ENCODE measurements at regions not wholly inside any gene's neighbourhood (a gene's known extent, or its start where the extent isn't known, plus 50 kb on each side); places are given as distances from the start of the nearest gene placed in this dataset.
"Not testable (repeated sequence)": the region's sequence is repeated elsewhere in the genome, so short reads cannot be mapped to it uniquely, and the experiment has no call there.

- Histone ChIP-seq H3K27me3 (no peaks in the 10 kb centered on the region), H3K36me3 (no peaks in the 10 kb centered on the region), H3K27ac (no peak overlapping the region), H3K9me3 (no peaks in the 10 kb centered on the region), H3K4me3 (no peak overlapping the region), H3K4me1 (no peaks in the 10 kb centered on the region)
- WGBS, 2 donors (ENCODE audit: low coverage in 1 of 2): 80 to 83% methylated on average over 1 to 2 of the region's 2 CpGs
- TF ChIP-seq POLR2AphosphoS5 (IDR thresholded peaks at IDR 0.05) (no peak), EP300 (IDR thresholded peaks at IDR 0.05) (no peak), CTCF (IDR thresholded peaks at IDR 0.05) (no peak), POLR2A (IDR thresholded peaks at IDR 0.05) (no peak)
- ATAC-seq: no peak
These were observed 214.8 kb upstream of the BTBD3 start for GRCh38 chr20:11702721-11703518.

- no peak for TF ChIP-seq EP300 (IDR thresholded peaks at IDR 0.05)
- no peak for TF ChIP-seq POLR2A (IDR thresholded peaks at IDR 0.05)
- TF ChIP-seq CTCF (IDR thresholded peaks at IDR 0.05): no peak
- TF ChIP-seq POLR2AphosphoS5 (IDR thresholded peaks at IDR 0.05): no peak
- no peaks in the 10 kb centered on the region for H3K36me3 ChIP-seq
- no peaks in the 10 kb centered on the region for H3K9me3 ChIP-seq
- H3K27ac ChIP-seq: no peak overlapping the region
- H3K27me3 ChIP-seq: no peaks in the 10 kb centered on the region
- no peak overlapping the region for H3K4me3 ChIP-seq
- ATAC-seq: no peak
- no peaks in the 10 kb centered on the region for H3K4me1 ChIP-seq
These were observed 212.2 kb upstream of the BTBD3 start for GRCh38 chr20:11705512-11705911.

- ATAC-seq, H3K4me1 ChIP-seq, H3K27me3 ChIP-seq, H3K9me3 ChIP-seq, H3K4me3 ChIP-seq, H3K27ac ChIP-seq, H3K36me3 ChIP-seq: not testable (repeated sequence)
- 77 to 88% methylated on average over 5 to 9 of the region's 9 CpGs for WGBS, 2 donors (ENCODE audit: low coverage in 1 of 2)
These were observed 209.5 kb upstream of the BTBD3 start for GRCh38 chr20:11708223-11708622.

- Histone ChIP-seq H3K4me3 (no peak overlapping the region), H3K4me1 (no peaks in the 10 kb centered on the region), H3K9me3 (no peaks in the 10 kb centered on the region), H3K27ac (no peak overlapping the region), H3K36me3 (no peaks in the 10 kb centered on the region), H3K27me3 (no peaks in the 10 kb centered on the region)
- ATAC-seq: no peak
- 75 to 78% methylated on average over 3 to 5 of the region's 5 CpGs for WGBS, 2 donors (ENCODE audit: low coverage in 1 of 2)
- TF ChIP-seq POLR2A (IDR thresholded peaks at IDR 0.05): no peak
These were observed 206.5 kb upstream of the BTBD3 start for GRCh38 chr20:11711214-11711613.

GRCh38 chr20:11712639-11713160 is 205.0 kb upstream of the BTBD3 start:
- Histone ChIP-seq H3K27me3 (no peaks in the 10 kb centered on the region), H3K36me3 (no peaks in the 10 kb centered on the region), H3K27ac (no peak overlapping the region), H3K4me1 (no peaks in the 10 kb centered on the region), H3K9me3 (no peaks in the 10 kb centered on the region), H3K4me3 (no peak overlapping the region)
- no peak for TF ChIP-seq POLR2AphosphoS5 (IDR thresholded peaks at IDR 0.05)
- TF ChIP-seq CTCF (IDR thresholded peaks at IDR 0.05): no peak
- no peak for TF ChIP-seq POLR2A (IDR thresholded peaks at IDR 0.05)
- no peak for TF ChIP-seq EP300 (IDR thresholded peaks at IDR 0.05)
- WGBS, 2 donors (ENCODE audit: low coverage in 1 of 2): 80 to 86% methylated on average over 1 of the region's 3 CpGs
- no peak for ATAC-seq

- 0 to 38% methylated on average over 1 to 2 of the region's 2 CpGs for WGBS, 2 donors (ENCODE audit: low coverage in 1 of 2)
- Histone ChIP-seq H3K27ac (no peak overlapping the region), H3K36me3 (no peaks in the 10 kb centered on the region), H3K27me3 (no peaks in the 10 kb centered on the region), H3K9me3 (no peaks in the 10 kb centered on the region), H3K4me3 (no peak overlapping the region), H3K4me1 (no peaks in the 10 kb centered on the region)
- TF ChIP-seq CTCF (IDR thresholded peaks at IDR 0.05) (no peak), EP300 (IDR thresholded peaks at IDR 0.05) (no peak), POLR2A (IDR thresholded peaks at IDR 0.05) (no peak), POLR2AphosphoS5 (IDR thresholded peaks at IDR 0.05) (no peak)
- ATAC-seq: no peak
These were observed 202.8 kb upstream of the BTBD3 start for GRCh38 chr20:11714886-11715285.
